Spleen (tissue), 7 donors: ENCODE measurements at regions not wholly inside any gene's neighbourhood (a gene's known extent, or its start where the extent isn't known, plus 50 kb on each side); places are given as distances from the start of the nearest gene placed in this dataset.

Experiments used
- POLR2A ChIP-seq, 3 donors: fragments of 450-650 bp; IDR thresholded peaks; one replicate each; pipeline ENCODE4 v1.5.1; 2017; ENCODE audit warnings: antibody characterized with exemption in 3 of 3, mild to moderate bottlenecking in 1 of 3
- POLR2AphosphoS5 ChIP-seq, 3 donors: sonication (generic); formaldehyde crosslinking; IDR thresholded peaks; one replicate each; pipeline ENCODE4 v1.5.1; 2017; ENCODE audit warnings: antibody characterized with exemption in 3 of 3
- TF ChIP-seq, protein P1 (sequence below), 11 experiments: fragments of 200-600 bp in 7 of 11; fragments of 450-650 bp in 4 of 11; sonication (generic) in 4 of 11; IDR thresholded peaks in 8 of 11; conservative IDR thresholded peaks in 3 of 11; 1 replicate in 7 of 11; 2 replicates in 4 of 11; pipeline versions ENCODE4 v1.4.0 to v1.8.0; 2016 to 2021; ENCODE audit warnings: antibody characterized with exemption in 11 of 11, inconsistent platforms in 4 of 11, mild to moderate bottlenecking in 1 of 11
- donor health status: DM: no; HTN: no; CAD: no; lungs with moderate emphysema.
- donor health status: DM: no; HTN: no; CAD: no.
- donor health status: DM: no; HTN: no; CAD: no.

DNA sequence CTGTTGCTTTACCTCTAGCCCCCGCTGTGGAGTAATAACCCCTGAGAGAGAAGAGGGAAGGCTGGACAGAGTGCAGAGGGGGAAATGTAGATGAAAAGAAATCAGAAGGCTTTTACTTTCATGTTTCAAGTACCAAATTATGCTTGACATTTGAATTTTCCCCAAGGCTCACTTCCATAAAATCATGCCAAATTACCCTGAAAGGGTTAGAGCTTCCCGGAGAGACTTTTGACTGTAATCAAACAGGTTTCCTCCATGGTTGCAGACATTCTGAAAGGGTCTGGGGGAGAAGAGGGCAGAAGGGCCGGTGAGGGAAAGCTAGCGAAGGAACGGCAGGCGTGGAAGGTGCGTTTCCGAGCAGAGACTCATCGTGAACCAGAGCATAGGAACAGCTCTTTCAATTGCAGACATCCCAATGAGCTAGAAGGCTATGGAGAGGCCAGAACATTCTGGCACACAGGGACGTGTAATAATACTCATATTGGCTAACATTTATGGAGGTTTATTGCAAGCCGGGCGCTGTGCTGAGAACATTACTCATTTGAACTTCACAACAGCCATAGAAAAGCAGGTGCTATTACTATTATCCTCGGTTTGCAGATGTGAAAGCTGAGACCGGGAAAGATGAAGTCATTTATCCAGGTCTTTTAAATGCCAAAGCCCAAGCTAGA is 620.8 kb upstream of the AUTS2 start:
- no peak for TF ChIP-seq POLR2A (IDR thresholded peaks at IDR 0.05)
- TF ChIP-seq, protein P1, sequence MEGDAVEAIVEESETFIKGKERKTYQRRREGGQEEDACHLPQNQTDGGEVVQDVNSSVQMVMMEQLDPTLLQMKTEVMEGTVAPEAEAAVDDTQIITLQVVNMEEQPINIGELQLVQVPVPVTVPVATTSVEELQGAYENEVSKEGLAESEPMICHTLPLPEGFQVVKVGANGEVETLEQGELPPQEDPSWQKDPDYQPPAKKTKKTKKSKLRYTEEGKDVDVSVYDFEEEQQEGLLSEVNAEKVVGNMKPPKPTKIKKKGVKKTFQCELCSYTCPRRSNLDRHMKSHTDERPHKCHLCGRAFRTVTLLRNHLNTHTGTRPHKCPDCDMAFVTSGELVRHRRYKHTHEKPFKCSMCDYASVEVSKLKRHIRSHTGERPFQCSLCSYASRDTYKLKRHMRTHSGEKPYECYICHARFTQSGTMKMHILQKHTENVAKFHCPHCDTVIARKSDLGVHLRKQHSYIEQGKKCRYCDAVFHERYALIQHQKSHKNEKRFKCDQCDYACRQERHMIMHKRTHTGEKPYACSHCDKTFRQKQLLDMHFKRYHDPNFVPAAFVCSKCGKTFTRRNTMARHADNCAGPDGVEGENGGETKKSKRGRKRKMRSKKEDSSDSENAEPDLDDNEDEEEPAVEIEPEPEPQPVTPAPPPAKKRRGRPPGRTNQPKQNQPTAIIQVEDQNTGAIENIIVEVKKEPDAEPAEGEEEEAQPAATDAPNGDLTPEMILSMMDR (IDR thresholded peaks at IDR 0.05 in 8 of 11, conservative IDR thresholded peaks at IDR 0.05 in 3 of 11) = no peak
- TF ChIP-seq POLR2AphosphoS5 (IDR thresholded peaks at IDR 0.05) = no peak
